ENCODE measurements at regions not wholly inside any gene's neighbourhood (a gene's known extent, or its start where the extent isn't known, plus 50 kb on each side); places are given as distances from the start of the nearest gene placed in this dataset.

GRCh38 chr3:117172426-117172825 is 462.8 kb downstream of the TUSC7 start:
- TF ChIP-seq POLR2A (IDR thresholded peaks at IDR 0.05) = no peak
- TF ChIP-seq CTCF (IDR thresholded peaks at IDR 0.05) = no peak

Data from adrenal gland (tissue), 5 donors.